HepG2 (cell line): ENCODE measurements at regions not wholly inside any gene's neighbourhood (a gene's known extent, or its start where the extent isn't known, plus 50 kb on each side); places are given as distances from the start of the nearest gene placed in this dataset.

Experiments
- CENPX ChIP-seq: sonication (generic); formaldehyde crosslinking; IDR thresholded peaks from 2 replicates; pipeline ENCODE4 v1.9.0; 2021; ENCODE audit warnings: mild to moderate bottlenecking, missing genetic modification reagents, moderate library complexity
- DMAP1 ChIP-seq: IDR thresholded peaks from 2 replicates; pipeline ENCODE4 v1.6.1; 2016
- DPF2 ChIP-seq: sonication (generic); formaldehyde crosslinking; IDR thresholded peaks from 2 replicates; pipeline ENCODE4 v1.4.0; 2020; ENCODE audit warnings: mild to moderate bottlenecking, low read depth, missing genetic modification reagents, borderline replicate concordance
- DR1 ChIP-seq: sonication (generic); formaldehyde crosslinking; IDR thresholded peaks from 2 replicates; pipeline ENCODE4 v1.8.0; 2021; ENCODE audit warnings: mild to moderate bottlenecking, missing genetic modification reagents, inconsistent platforms
- DRAP1 ChIP-seq: IDR thresholded peaks from 2 replicates; pipeline ENCODE4 v1.6.1; 2016; ENCODE audit warnings: missing genetic modification reagents, missing compliant biosample characterization
- HOXA7 ChIP-seq: sonication (generic); formaldehyde crosslinking; IDR thresholded peaks from 2 replicates; pipeline ENCODE4 v1.8.1; 2022; ENCODE audit warnings: mild to moderate bottlenecking, missing genetic modification reagents, moderate library complexity
- JUN ChIP-seq: sonication (generic); formaldehyde crosslinking; IDR thresholded peaks from 2 replicates; pipeline ENCODE4 v1.4.0; 2020; ENCODE audit warnings: mild to moderate bottlenecking, missing genetic modification reagents
- KDM5A ChIP-seq: fragments of 200-600 bp; sonication (generic); IDR thresholded peaks from 2 replicates; pipeline ENCODE4 v1.7.0; 2018; ENCODE audit warnings: antibody characterized with exemption, mild to moderate bottlenecking, low read length, borderline replicate concordance
- KDM5B ChIP-seq: sonication (generic); formaldehyde crosslinking; IDR thresholded peaks from 2 replicates; pipeline ENCODE4 v1.4.0; 2020; ENCODE audit warnings: missing genetic modification reagents, mild to moderate bottlenecking, borderline replicate concordance
- KLF16 ChIP-seq, 2 experiments: sonication (generic) in 1 of 2; formaldehyde crosslinking in 1 of 2; IDR thresholded peaks; 2 replicates each; pipeline versions ENCODE4 v1.6.1 to v1.8.0; 2016 to 2023; ENCODE audit warnings: missing genetic modification reagents in 2 of 2, missing compliant biosample characterization in 1 of 2
- NR2F2 ChIP-seq: IDR thresholded peaks from 2 replicates; pipeline ENCODE4 v1.6.1; 2012; ENCODE audit warnings: low read depth, inconsistent platforms, borderline replicate concordance
- SIN3A ChIP-seq: IDR thresholded peaks from 2 replicates; pipeline ENCODE4 v1.6.1; 2011; ENCODE audit warnings: low read depth, mild to moderate bottlenecking, control low read depth, low read length, borderline replicate concordance
- SRSF9 ChIP-seq: fragments of 200-400 bp; formaldehyde crosslinking; IDR thresholded peaks from 2 replicates; pipeline ENCODE4 v1.6.1; 2018; ENCODE audit warnings: borderline replicate concordance, mild to moderate bottlenecking, low read depth, low read length; ENCODE audit not compliant: insufficient read depth, poor library complexity, severe bottlenecking
- YEATS2 ChIP-seq: sonication (generic); formaldehyde crosslinking; IDR thresholded peaks from 2 replicates; pipeline ENCODE4 v1.4.0; 2020; ENCODE audit warnings: missing genetic modification reagents, borderline replicate concordance
- ZBTB25 ChIP-seq: IDR thresholded peaks from 2 replicates; pipeline ENCODE4 v1.6.1; 2018; ENCODE audit warnings: missing genetic modification reagents
- ZFP91 ChIP-seq: sonication (generic); formaldehyde crosslinking; IDR thresholded peaks from 2 replicates; pipeline ENCODE4 v1.9.0; 2022; ENCODE audit warnings: missing genetic modification reagents, mild to moderate bottlenecking, borderline replicate concordance
- ZHX1 ChIP-seq: sonication (generic); formaldehyde crosslinking; IDR thresholded peaks from 2 replicates; pipeline ENCODE4 v1.8.1; 2022; ENCODE audit warnings: low read depth, mild to moderate bottlenecking, missing genetic modification reagents
- ZMYM2 ChIP-seq: sonication (generic); formaldehyde crosslinking; IDR thresholded peaks from 2 replicates; pipeline ENCODE4 v1.8.0; 2022; ENCODE audit warnings: mild to moderate bottlenecking, missing genetic modification reagents
- ZNF24 ChIP-seq: fragments of 450-650 bp; IDR thresholded peaks from 2 replicates; pipeline ENCODE4 v1.6.1; 2017; ENCODE audit warnings: antibody characterized with exemption, mild to moderate bottlenecking
- ZNF564 ChIP-seq: sonication (generic); formaldehyde crosslinking; IDR thresholded peaks from 2 replicates; pipeline ENCODE4 v1.8.1; 2023; ENCODE audit warnings: mild to moderate bottlenecking, missing genetic modification reagents
- ZNF75D ChIP-seq: sonication (generic); formaldehyde crosslinking; IDR thresholded peaks from 2 replicates; pipeline ENCODE4 v1.8.1; 2023; ENCODE audit warnings: missing genetic modification reagents, mild to moderate bottlenecking, borderline replicate concordance
- ZSCAN9 ChIP-seq: IDR thresholded peaks from 2 replicates; pipeline ENCODE4 v1.6.1; 2016; ENCODE audit warnings: borderline replicate concordance

- TF ChIP-seq ZHX1 (CRISPR knock-in tag) (peak; percentile 88), ZBTB25 (peak; percentile 68), ZNF24 (no peak), ZNF564 (peak; percentile 89; the same call in 1 of the 2 replicates), KLF16 (CRISPR knock-in tag; IDR thresholded peaks at IDR 0.05) (peak in 1 of 2 experiments; percentile 91; a peak in 2 of 4 replicates), DRAP1 (peak; percentile 84), NR2F2 (peak; percentile 64), ZNF75D (CRISPR knock-in tag) (no peak), SRSF9 (no peak), ZSCAN9 (CRISPR knock-in tag) (peak; percentile 85; the same call in 1 of the 2 replicates), HOXA7 (no peak), DMAP1 (peak; percentile 82), JUN (peak; percentile 82), YEATS2 (CRISPR knock-in tag) (0 out of 2 replicates have a peak, but pooled peaks have one; percentile 77), DR1 (CRISPR knock-in tag) (peak; percentile 48; the same call in 1 of the 2 replicates), ZMYM2 (CRISPR knock-in tag) (peak; percentile 93), DPF2 (CRISPR knock-in tag) (peak; percentile 95), SIN3A (0 out of 2 replicates have a peak, but pooled peaks have one; percentile 13), KDM5A (no peak), CENPX (CRISPR knock-in tag) (no peak), KDM5B (CRISPR knock-in tag) (peak; percentile 80), ZFP91 (CRISPR knock-in tag) (peak; percentile 97)
Observed at GRCh38 chr9:129343424-129344375, 165.6 kb upstream of the IER5L start (continued).
